Upper lobe of right lung (tissue), 1 donor: ENCODE measurements at regions not wholly inside any gene's neighbourhood (a gene's known extent, or its start where the extent isn't known, plus 50 kb on each side); places are given as distances from the start of the nearest gene placed in this dataset.

Experiments
- ATAC-seq: fragments of 200-7000 bp; cut with Tn5 transposase; one replicate; pipeline ENCODE4 v1.9.1; 2020; ENCODE audit warnings: mild to moderate bottlenecking, moderate library complexity
- DNase-seq: peaks from one replicate; pipeline ENCODE4 v3.0.0-alpha.2; 2020
- H3K27ac ChIP-seq: fragments of 200-600 bp; one replicate; pipeline ENCODE4 v1.8.0; 2022
- H3K27me3 ChIP-seq: fragments of 200-600 bp; one replicate; pipeline ENCODE4 v1.8.0; 2022; ENCODE audit warnings: mild to moderate bottlenecking
- H3K36me3 ChIP-seq: fragments of 200-600 bp; one replicate; pipeline ENCODE4 v1.8.0; 2022
- H3K4me1 ChIP-seq: fragments of 200-600 bp; one replicate; pipeline ENCODE4 v1.8.0; 2022
- H3K4me3 ChIP-seq: fragments of 200-600 bp; one replicate; pipeline ENCODE4 v1.8.0; 2022; ENCODE audit warnings: mild to moderate bottlenecking
- H3K9me3 ChIP-seq: fragments of 200-600 bp; one replicate; pipeline ENCODE4 v1.8.0; 2022
- CTCF ChIP-seq: fragments of 200-600 bp; IDR thresholded peaks from one replicate; pipeline ENCODE4 v1.8.0; 2022; ENCODE audit warnings: antibody characterized with exemption
- intact Hi-C: fragments of 100-400 bp; cut with DNase I; formaldehyde crosslinking; loops from one replicate; pipeline ENCODE4 v1.11.0; 2022
- donor health status: DM: no; HTN: yes; CAD: no; lungs with severe emphysema.

GRCh38 chr12:19997656-19998400, 370.5 kb upstream of the PDE3A start:
- intact Hi-C loops: no loop called here
- Histone ChIP-seq H3K27me3 (no peaks in the 10 kb centered on the region), H3K9me3 (no peaks in the 10 kb centered on the region), H3K4me1 (no peaks in the 10 kb centered on the region), H3K4me3 (no peak overlapping the region), H3K27ac (no peak overlapping the region), H3K36me3 (no peaks in the 10 kb centered on the region)
- DNase-seq: no peak
- ATAC-seq: no peak
- TF ChIP-seq CTCF: no peak

GRCh38 chr12:19998411-19998810, 369.9 kb upstream of the PDE3A start:
- DNase-seq (no peak), ATAC-seq (no peak)
- H3K36me3 ChIP-seq: no peaks in the 10 kb centered on the region
- H3K4me3 ChIP-seq: no peak overlapping the region
- H3K9me3 ChIP-seq: no peaks in the 10 kb centered on the region
- intact Hi-C loops: no loop called here
- no peaks in the 10 kb centered on the region for H3K27me3 ChIP-seq
- TF ChIP-seq CTCF: no peak
- no peak overlapping the region for H3K27ac ChIP-seq
- no peaks in the 10 kb centered on the region for H3K4me1 ChIP-seq

- DNase-seq (no peak), ATAC-seq (no peak)
- Histone ChIP-seq H3K27me3 (no peaks in the 10 kb centered on the region), H3K27ac (no peak overlapping the region), H3K4me1 (no peaks in the 10 kb centered on the region), H3K4me3 (no peak overlapping the region), H3K9me3 (no peaks in the 10 kb centered on the region), H3K36me3 (no peaks in the 10 kb centered on the region)
- TF ChIP-seq CTCF: no peak
- intact Hi-C loops: no loop called here
Measured at GRCh38 chr12:19998961-19999804, 369.2 kb upstream of the PDE3A start.

GRCh38 chr12:19999805-20000138, 368.6 kb upstream of the PDE3A start:
- no peaks in the 10 kb centered on the region for H3K27me3 ChIP-seq
- no peaks in the 10 kb centered on the region for H3K9me3 ChIP-seq
- no peak for ATAC-seq
- H3K4me1 ChIP-seq: no peaks in the 10 kb centered on the region
- H3K4me3 ChIP-seq: no peak overlapping the region
- no peak for TF ChIP-seq CTCF
- DNase-seq: no peak
- H3K27ac ChIP-seq: no peak overlapping the region
- intact Hi-C loops: no loop called here
- no peaks in the 10 kb centered on the region for H3K36me3 ChIP-seq

- ATAC-seq (no peak), DNase-seq (no peak)
- no peak for TF ChIP-seq CTCF
- intact Hi-C loops: no loop called here
- no peaks in the 10 kb centered on the region for H3K36me3 ChIP-seq
- no peak overlapping the region for H3K4me3 ChIP-seq
- H3K27me3 ChIP-seq: no peaks in the 10 kb centered on the region
- H3K4me1 ChIP-seq: no peaks in the 10 kb centered on the region
- H3K27ac ChIP-seq: no peak overlapping the region
- H3K9me3 ChIP-seq: no peaks in the 10 kb centered on the region
Measured at GRCh38 chr12:20000229-20000849, 368.0 kb upstream of the PDE3A start.
